Endothelial cell of umbilical vein (primary cell): ENCODE measurements at regions not wholly inside any gene's neighbourhood (a gene's known extent, or its start where the extent isn't known, plus 50 kb on each side); places are given as distances from the start of the nearest gene placed in this dataset.

Source experiments
- BruUV-seq: library from RNA; stranded (reverse); fragments of 400-500 nt; replicated peaks from 2 replicates; lab custom pipeline; 2021; lab: Mats Ljungman, UMichigan
- CTCF ChIA-PET: fragments of 300-600, 350-600 bp; sonication (Branson Sonifier 250); formaldehyde crosslinking; loops from one replicate; lab custom pipeline; 2021; ENCODE audit warnings: antibody characterized with exemption, inconsistent platforms; lab: Charles Lee
- POLR2A ChIA-PET: fragments of 300-600, 350-600 bp; sonication (Branson Sonifier 250); formaldehyde crosslinking; loops from one replicate; lab custom pipeline; 2021; ENCODE audit warnings: antibody characterized with exemption, inconsistent platforms; lab: Charles Lee
- DNase-seq: peaks from one replicate; pipeline ENCODE4 v3.0.0-alpha.2; 2011; ENCODE audit warnings: low read depth, low spot score
- FAIRE-seq: peaks from 2 replicates; lab custom pipeline; 2011; peaks lifted over from hg19 to GRCh38; lab: Jason Lieb, UNC
- H2AFZ ChIP-seq: 2 replicates; pipeline ENCODE4 v1.6.0; 2012; ENCODE audit warnings: low read depth, low read length, control low read depth, inconsistent platforms
- H3K27ac ChIP-seq: 2 replicates; pipeline ENCODE4 v1.5.1; 2011; ENCODE audit warnings: low read depth, mild to moderate bottlenecking, control low read depth, low read length, moderate library complexity; ENCODE audit not compliant: insufficient read depth
- H3K27me3 ChIP-seq, 2 experiments: 2 replicates each; pipeline versions ENCODE4 v1.6.0 to v1.6.1; 2011; ENCODE audit warnings: low read length in 2 of 2, mixed read lengths in 1 of 2; ENCODE audit not compliant: control insufficient read depth in 2 of 2, insufficient read depth in 2 of 2
- H3K36me3 ChIP-seq, 2 experiments: 2 replicates in 1 of 2; 3 replicates in 1 of 2; pipeline ENCODE4 v1.5.1; 2011; ENCODE audit warnings: low read length in 2 of 2, mild to moderate bottlenecking in 1 of 2, moderate library complexity in 1 of 2; ENCODE audit not compliant: control insufficient read depth in 2 of 2, insufficient read depth in 2 of 2; ENCODE audit errors: extremely low read depth in 1 of 2
- H3K4me1 ChIP-seq: 3 replicates; pipeline ENCODE4 v1.5.1; 2011; ENCODE audit warnings: mild to moderate bottlenecking, low read length; ENCODE audit not compliant: control insufficient read depth, insufficient read depth; ENCODE audit errors: extremely low read depth
- H3K4me2 ChIP-seq: 2 replicates; pipeline ENCODE4 v1.6.1; 2011; ENCODE audit warnings: low read length, control low read depth, mixed read lengths; ENCODE audit not compliant: insufficient read depth
- H3K4me3 ChIP-seq, 3 experiments: fragments of 200-600 bp in 1 of 3; sonication (generic), shearing (Covaris generic) in 1 of 3; replicated peaks in 1 of 3; 2 replicates each; pipeline ENCODE4 v1.5.1; 2011 to 2016; ENCODE audit warnings: control low read depth in 3 of 3, low read length in 3 of 3, mild to moderate bottlenecking in 2 of 3, inconsistent platforms in 1 of 3, low read depth in 1 of 3, moderate library complexity in 1 of 3; ENCODE audit not compliant: insufficient read depth in 1 of 3
- H3K79me2 ChIP-seq: 2 replicates; pipeline ENCODE4 v1.6.0; 2012; ENCODE audit warnings: low read length, inconsistent platforms; ENCODE audit not compliant: control insufficient read depth, insufficient read depth
- H3K9ac ChIP-seq: replicated peaks from 2 replicates; pipeline ENCODE3; 2011; ENCODE audit warnings: low read length, control low read depth; ENCODE audit not compliant: insufficient read depth; ENCODE audit errors: extremely low read depth
- H3K9me1 ChIP-seq: replicated peaks from 3 replicates; pipeline ENCODE4 v1.6.0; 2011; ENCODE audit warnings: mild to moderate bottlenecking, low read length; ENCODE audit not compliant: control insufficient read depth, insufficient read depth; ENCODE audit errors: extremely low read depth
- H3K9me3 ChIP-seq: replicated peaks from 2 replicates; pipeline ENCODE4 v1.5.1; 2012; ENCODE audit warnings: low read length, inconsistent platforms; ENCODE audit not compliant: control insufficient read depth, insufficient read depth
- H4K20me1 ChIP-seq: replicated peaks from 2 replicates; pipeline ENCODE3; 2011; ENCODE audit warnings: mild to moderate bottlenecking, low read length; ENCODE audit not compliant: control insufficient read depth, insufficient read depth; ENCODE audit errors: extremely low read depth
- EZH2 ChIP-seq: IDR thresholded peaks from 2 replicates; pipeline ENCODE4 v1.6.1; 2012; ENCODE audit warnings: borderline replicate concordance, low read depth, mild to moderate bottlenecking, moderate library complexity, low read length, inconsistent platforms; ENCODE audit not compliant: severe bottlenecking
- FOS ChIP-seq: IDR thresholded peaks from 2 replicates; pipeline ENCODE4 v1.6.1; 2011; ENCODE audit warnings: mild to moderate bottlenecking, low read length, moderate library complexity, borderline replicate concordance; ENCODE audit not compliant: insufficient read depth
- GATA2 ChIP-seq: IDR thresholded peaks from 2 replicates; pipeline ENCODE4 v1.7.0; 2011; ENCODE audit warnings: low read depth, mild to moderate bottlenecking, moderate library complexity, mixed read lengths, low read length; ENCODE audit not compliant: insufficient read length, insufficient read depth
- JUN ChIP-seq: IDR thresholded peaks from 2 replicates; pipeline ENCODE4 v1.6.1; 2011; ENCODE audit warnings: borderline replicate concordance, low read depth; ENCODE audit not compliant: insufficient read length, insufficient read depth
- MAX ChIP-seq: IDR thresholded peaks from 2 replicates; pipeline ENCODE4 v1.6.1; 2011; ENCODE audit not compliant: insufficient read depth, insufficient read length
- MYC ChIP-seq: IDR thresholded peaks from one replicate; pipeline ENCODE4 v1.6.1; 2011; ENCODE audit warnings: mild to moderate bottlenecking, low read depth, low read length
- POLR2A ChIP-seq: IDR thresholded peaks from 2 replicates; pipeline ENCODE4 v1.6.1; 2012; ENCODE audit warnings: low read depth, mild to moderate bottlenecking, control low read depth, low read length
- POLR2AphosphoS5 ChIP-seq: IDR thresholded peaks from 2 replicates; pipeline ENCODE4 v1.6.1; 2012; ENCODE audit warnings: low read depth, mild to moderate bottlenecking, control low read depth, low read length, moderate library complexity; ENCODE audit not compliant: insufficient read depth
- dilution Hi-C: fragments of 300-500 bp; cut with MboI; formaldehyde crosslinking; loops from one replicate; pipeline ENCODE4 v1.15.0; 2019; ENCODE audit warnings: low sequenced_read_pairs; ENCODE audit not compliant: extremely low pct_ligation_motif_present
- intact Hi-C: fragments of 100-400 bp; cut with micrococcal nuclease; formaldehyde crosslinking; loops from one replicate; pipeline ENCODE4 v1.10.0; 2022
- TF ChIP-seq, protein P1 (sequence below), 2 donors: IDR thresholded peaks; 1 replicate in 1 of 2; 2 replicates in 1 of 2; pipeline ENCODE4 v1.5.1; 2011; ENCODE audit warnings: low read length in 2 of 2, mild to moderate bottlenecking in 2 of 2, moderate library complexity in 2 of 2, control low read depth in 1 of 2, inconsistent platforms in 1 of 2, low read depth in 1 of 2; ENCODE audit not compliant: insufficient read depth in 1 of 2; ENCODE audit errors: extremely low read depth in 1 of 2

DNA sequence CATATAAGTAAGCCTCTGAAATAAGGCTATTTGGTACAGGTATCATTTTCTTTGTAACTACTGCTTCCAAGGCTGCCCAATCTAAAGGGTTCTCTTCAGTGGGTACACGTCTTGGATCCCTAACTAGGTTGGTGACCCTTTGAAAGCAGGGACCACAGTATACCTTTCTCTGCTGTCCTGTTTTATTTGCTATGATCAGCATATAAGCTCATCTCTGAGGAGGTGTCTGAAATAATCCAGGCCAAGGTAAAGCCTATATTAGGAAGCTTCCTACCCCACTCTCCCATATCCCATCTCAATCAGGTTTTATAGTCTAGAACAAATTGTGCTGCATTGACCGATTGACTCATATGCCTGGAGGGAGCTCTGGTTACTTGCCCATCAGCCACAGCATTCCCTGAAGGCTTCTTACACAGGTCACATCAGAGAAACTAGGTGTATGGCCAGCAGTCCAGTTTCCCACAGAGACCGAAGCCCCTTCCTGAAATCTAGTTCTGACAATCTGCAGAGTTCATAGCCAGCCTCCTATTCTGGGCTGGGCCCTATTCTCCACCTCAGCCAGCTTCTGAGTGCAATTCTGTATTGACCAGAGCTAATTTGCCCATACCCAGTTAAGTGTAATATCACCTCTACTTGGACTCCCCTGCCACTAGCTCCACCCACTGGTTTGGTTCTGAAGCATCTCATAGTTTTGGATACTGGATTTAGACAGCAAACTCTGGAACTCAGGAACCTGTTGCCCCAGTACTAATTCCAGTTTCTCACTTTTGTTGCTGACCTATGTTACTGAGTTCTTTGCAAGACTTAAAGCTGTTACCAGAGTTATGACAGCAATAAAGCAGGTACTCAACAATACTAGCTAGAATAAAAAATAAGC, 62.1 kb upstream of the ARHGAP20 start:
- H3K9ac ChIP-seq = no peak overlapping the region
- peaks cover 21% of the 10 kb centered on the region for H3K4me1 ChIP-seq
- no TSS peak for BruUV-seq
- peaks cover 2% of the 10 kb centered on the region for H3K9me3 ChIP-seq
- no peak overlapping the region for H3K4me3 ChIP-seq
- intact Hi-C loops = loop anchor here (5.0 kb wide), 1 partner anchor 62 kb away; the partner anchor contains the start of gene ARHGAP20
- DNase-seq = no peak
- no peaks in the 10 kb centered on the region for H3K27me3 ChIP-seq
- no peaks in the 10 kb centered on the region for H3K9me1 ChIP-seq
- H3K79me2 ChIP-seq = no peaks in the 10 kb centered on the region
- dilution Hi-C loops = no loop called here
- ChIA-PET CTCF (interaction anchor here (1.8 kb wide), 1 partner anchor 10 kb away, joined by 5 read pairs; no protein-coding TSS in a partner anchor), POLR2A (no interaction called here)
- no peak overlapping the region for H3K27ac ChIP-seq
- FAIRE-seq = no peak
- H3K36me3 ChIP-seq = no peaks in the 10 kb centered on the region
- H4K20me1 ChIP-seq = no peaks in the 10 kb centered on the region
- H3K4me2 ChIP-seq = no peak overlapping the region
- TF ChIP-seq, protein P1, sequence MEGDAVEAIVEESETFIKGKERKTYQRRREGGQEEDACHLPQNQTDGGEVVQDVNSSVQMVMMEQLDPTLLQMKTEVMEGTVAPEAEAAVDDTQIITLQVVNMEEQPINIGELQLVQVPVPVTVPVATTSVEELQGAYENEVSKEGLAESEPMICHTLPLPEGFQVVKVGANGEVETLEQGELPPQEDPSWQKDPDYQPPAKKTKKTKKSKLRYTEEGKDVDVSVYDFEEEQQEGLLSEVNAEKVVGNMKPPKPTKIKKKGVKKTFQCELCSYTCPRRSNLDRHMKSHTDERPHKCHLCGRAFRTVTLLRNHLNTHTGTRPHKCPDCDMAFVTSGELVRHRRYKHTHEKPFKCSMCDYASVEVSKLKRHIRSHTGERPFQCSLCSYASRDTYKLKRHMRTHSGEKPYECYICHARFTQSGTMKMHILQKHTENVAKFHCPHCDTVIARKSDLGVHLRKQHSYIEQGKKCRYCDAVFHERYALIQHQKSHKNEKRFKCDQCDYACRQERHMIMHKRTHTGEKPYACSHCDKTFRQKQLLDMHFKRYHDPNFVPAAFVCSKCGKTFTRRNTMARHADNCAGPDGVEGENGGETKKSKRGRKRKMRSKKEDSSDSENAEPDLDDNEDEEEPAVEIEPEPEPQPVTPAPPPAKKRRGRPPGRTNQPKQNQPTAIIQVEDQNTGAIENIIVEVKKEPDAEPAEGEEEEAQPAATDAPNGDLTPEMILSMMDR (IDR thresholded peaks at IDR 0.05; ENCODE audit: extremely low read depth in 1 of 2, insufficient read depth in 1 of 2, low read depth in 1 of 2, low read length in 2 of 2) = no peak
- TF ChIP-seq MAX (no peak), FOS (no peak), POLR2A (no peak), JUN (no peak), GATA2 (no peak), POLR2AphosphoS5 (no peak), MYC (no peak), EZH2 (no peak)
- H2AFZ ChIP-seq = no peak overlapping the region
